ENCODE measurements at regions not wholly inside any gene's neighbourhood (a gene's known extent, or its start where the extent isn't known, plus 50 kb on each side); places are given as distances from the start of the nearest gene placed in this dataset.
"Not testable (repeated sequence)": the region's sequence is repeated elsewhere in the genome, so short reads cannot be mapped to it uniquely, and the experiment has no call there.

GRCh38 chr14:55979781-55980180 lies 138.4 kb upstream of the PELI2 start:
- no peak for DNase-seq (ENCODE audit: low spot score)

- DNase-seq (ENCODE audit: low spot score), result no peak
These were observed 137.2 kb upstream of the PELI2 start for GRCh38 chr14:55980970-55981369.

- DNase-seq (ENCODE audit: low spot score), result no peak
These were observed 132.1 kb upstream of the PELI2 start for GRCh38 chr14:55986069-55986468.

GRCh38 chr14:56000846-56001245 lies 117.4 kb upstream of the PELI2 start:
- no peak for DNase-seq (ENCODE audit: low spot score)

GRCh38 chr14:56002342-56002741 lies 115.9 kb upstream of the PELI2 start:
- DNase-seq (ENCODE audit: low spot score), result no peak

- no peak for DNase-seq (ENCODE audit: low spot score)
These were observed 115.2 kb upstream of the PELI2 start for GRCh38 chr14:56002876-56003625.

GRCh38 chr14:56004323-56004722 lies 113.9 kb upstream of the PELI2 start:
- no peak for DNase-seq (ENCODE audit: low spot score)

GRCh38 chr14:56004786-56005185 lies 113.4 kb upstream of the PELI2 start:
- DNase-seq (ENCODE audit: low spot score), result no peak

GRCh38 chr14:56005191-56006053 lies 112.8 kb upstream of the PELI2 start:
- DNase-seq (ENCODE audit: low spot score), result no peak

- DNase-seq (ENCODE audit: low spot score), result not testable (repeated sequence)
These were observed 110.7 kb upstream of the PELI2 start for GRCh38 chr14:56007491-56007890.

GRCh38 chr14:56008150-56008549 lies 110.1 kb upstream of the PELI2 start:
- DNase-seq (ENCODE audit: low spot score), result no peak

- not testable (repeated sequence) for DNase-seq (ENCODE audit: low spot score)
These were observed 109.5 kb upstream of the PELI2 start for GRCh38 chr14:56008661-56009060.

- DNase-seq (ENCODE audit: low spot score), result no peak
These were observed 94.5 kb upstream of the PELI2 start for GRCh38 chr14:56023661-56024081.

GRCh38 chr14:56025191-56025590 lies 93.0 kb upstream of the PELI2 start:
- DNase-seq (ENCODE audit: low spot score), result no peak

GRCh38 chr14:56026506-56026905 lies 91.7 kb upstream of the PELI2 start:
- DNase-seq (ENCODE audit: low spot score), result no peak

GRCh38 chr14:56027421-56027820 lies 90.8 kb upstream of the PELI2 start:
- no peak for DNase-seq (ENCODE audit: low spot score)

GRCh38 chr14:56027916-56028712 lies 90.1 kb upstream of the PELI2 start:
- no peak for DNase-seq (ENCODE audit: low spot score)

- DNase-seq (ENCODE audit: low spot score), result no peak
These were observed 81.9 kb upstream of the PELI2 start for GRCh38 chr14:56036353-56036752.

- no peak for DNase-seq (ENCODE audit: low spot score)
These were observed 78.1 kb upstream of the PELI2 start for GRCh38 chr14:56040121-56040520.

- no peak for DNase-seq (ENCODE audit: low spot score)
These were observed 74.0 kb upstream of the PELI2 start for GRCh38 chr14:56044196-56044595.

- DNase-seq (ENCODE audit: low spot score), result no peak
These were observed 71.7 kb upstream of the PELI2 start for GRCh38 chr14:56046546-56046945.

- DNase-seq (ENCODE audit: low spot score), result no peak
These were observed 71.2 kb upstream of the PELI2 start for GRCh38 chr14:56046996-56047395.
